Caki2 (cell line): ENCODE measurements at regions not wholly inside any gene's neighbourhood (a gene's known extent, or its start where the extent isn't known, plus 50 kb on each side); places are given as distances from the start of the nearest gene placed in this dataset.

Experiments used
- DNase-seq: peaks from one replicate; pipeline ENCODE4 v3.0.0-alpha.2; 2015; ENCODE audit warnings: low read depth
- in situ Hi-C: cut with HindIII; loops from 2 replicates; pipeline ENCODE4 v1.10.0; 2016; ENCODE audit warnings: low sequenced_read_pairs, low pct_unique_long_range_greater_than_20kb, mixed read lengths

- DNase-seq, result no peak
- in situ Hi-C loops, result no loop called here
These were observed 134.4 kb downstream of the WNT5A start for GRCh38 chr3:55352668-55353067.

DNA sequence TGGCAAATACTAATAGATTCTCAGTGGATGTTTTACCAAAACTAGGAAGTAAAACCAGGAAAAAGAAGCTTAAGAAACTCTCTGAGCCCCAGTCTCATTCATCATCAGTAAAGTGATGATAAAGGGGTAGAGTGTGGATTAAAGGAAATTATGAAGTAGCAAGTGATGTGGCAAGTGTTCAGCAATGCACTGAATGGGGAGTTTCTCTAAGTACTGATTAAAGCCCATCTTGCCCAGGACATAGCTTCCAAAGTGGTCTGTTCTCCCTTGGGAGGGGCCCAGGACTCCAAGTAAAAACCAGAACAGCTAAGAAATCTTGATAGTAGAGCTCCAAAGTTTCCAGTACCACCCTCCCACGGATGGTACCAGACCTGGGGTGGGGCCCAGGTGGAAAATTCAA, 137.3 kb downstream of the WNT5A start:
- no peak for DNase-seq
- in situ Hi-C loops, result no loop called here

DNA sequence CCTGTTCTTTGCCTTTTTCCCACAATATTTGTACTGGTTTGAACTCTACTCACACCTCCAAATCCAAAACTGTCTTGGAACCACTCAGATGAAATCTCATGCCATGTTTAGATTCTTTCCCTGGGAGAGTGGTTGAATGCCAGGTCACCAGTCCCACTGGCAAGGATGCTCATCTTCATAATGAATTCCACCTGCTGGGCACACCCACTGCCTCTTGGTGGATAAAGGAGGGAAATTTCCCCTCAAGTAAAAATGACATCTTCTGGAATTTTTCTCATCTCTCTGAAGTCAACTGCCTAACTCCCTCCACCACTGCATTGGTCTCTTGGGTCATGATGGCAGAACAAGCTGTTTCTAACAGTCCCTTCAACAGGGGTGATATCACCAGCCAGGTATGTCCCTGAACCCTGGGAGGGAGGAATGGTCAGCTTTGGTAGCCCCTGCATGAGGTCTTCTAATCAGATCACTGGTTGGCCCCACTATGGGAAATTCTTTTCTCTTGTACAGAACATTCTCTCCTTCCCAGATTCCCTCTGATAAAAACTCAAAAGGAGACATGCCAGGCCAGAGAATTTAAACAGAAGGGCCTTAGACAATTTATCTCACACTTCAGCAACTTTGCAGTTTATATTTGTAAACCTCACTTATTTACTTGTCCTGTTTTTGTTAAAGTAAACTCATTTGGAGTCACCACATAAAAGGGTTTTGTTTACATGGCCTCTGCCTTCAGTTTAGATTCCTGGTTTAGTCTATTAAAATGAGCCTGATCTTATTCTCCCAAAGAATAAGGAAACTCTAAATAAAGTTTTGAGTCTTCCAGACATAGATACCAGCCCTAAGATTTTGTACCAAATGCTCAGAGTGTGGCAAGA, 143.4 kb downstream of the WNT5A start:
- no peak for DNase-seq
- in situ Hi-C loops, result no loop called here

GRCh38 chr3:55341502-55342031, 145.5 kb downstream of the WNT5A start:
- in situ Hi-C loops, result no loop called here
- no peak for DNase-seq

GRCh38 chr3:55339819-55340218, 147.3 kb downstream of the WNT5A start:
- no peak for DNase-seq
- in situ Hi-C loops, result no loop called here

DNA sequence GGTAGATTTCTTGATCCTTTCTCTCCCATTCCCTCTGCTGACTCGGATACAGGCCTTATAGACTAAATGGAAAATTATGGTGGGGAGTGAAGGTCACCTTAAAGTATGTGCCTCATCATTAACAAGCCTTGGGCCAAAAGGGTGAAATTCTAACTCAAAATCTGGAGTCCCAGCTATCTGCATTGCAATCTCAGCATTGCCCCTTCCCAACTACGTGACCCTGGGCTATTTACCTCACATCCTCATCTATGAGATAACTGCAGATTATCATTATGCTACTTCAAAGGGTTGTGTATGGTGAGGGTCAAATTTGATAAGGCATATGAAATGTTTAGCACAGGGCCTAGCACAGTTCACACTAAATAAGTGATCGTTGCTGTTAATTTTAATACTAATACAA, 147.7 kb downstream of the WNT5A start:
- no peak for DNase-seq
- in situ Hi-C loops, result no loop called here

DNA sequence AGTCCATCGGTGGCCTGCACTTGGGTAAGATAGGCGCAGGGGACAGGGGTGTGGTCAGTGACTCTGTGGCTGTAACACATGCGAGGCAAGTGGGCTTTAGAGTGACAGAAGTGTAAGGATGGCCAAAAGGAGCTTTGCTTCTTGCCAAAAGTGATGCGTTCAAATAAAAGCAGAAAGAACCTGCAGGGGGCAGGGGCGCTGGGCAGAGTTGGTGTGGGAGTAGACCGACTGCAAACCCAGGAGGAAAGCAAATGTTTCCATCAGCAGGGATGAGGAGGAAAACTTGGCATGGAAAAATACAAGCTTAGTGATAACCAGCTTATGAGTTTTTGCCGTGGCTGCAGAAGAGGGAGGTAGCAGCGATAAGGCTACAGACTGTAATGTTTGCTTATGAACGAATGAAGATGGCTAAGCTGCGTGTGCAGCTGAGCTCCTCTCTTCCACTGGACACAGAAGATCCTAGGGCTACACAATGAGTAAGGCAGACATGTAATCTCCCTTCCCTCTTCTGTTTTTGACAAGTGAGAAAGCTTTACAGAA, 149.4 kb downstream of the WNT5A start:
- no peak for DNase-seq
- in situ Hi-C loops, result no loop called here

- no peak for DNase-seq
- in situ Hi-C loops, result no loop called here
These were observed 153.2 kb downstream of the WNT5A start for GRCh38 chr3:55333923-55334322.

- no peak for DNase-seq
- in situ Hi-C loops, result no loop called here
These were observed 154.1 kb downstream of the WNT5A start for GRCh38 chr3:55333046-55333445.

GRCh38 chr3:55332176-55332575, 154.9 kb downstream of the WNT5A start:
- DNase-seq, result peak; percentile 48
- in situ Hi-C loops, result no loop called here

DNA sequence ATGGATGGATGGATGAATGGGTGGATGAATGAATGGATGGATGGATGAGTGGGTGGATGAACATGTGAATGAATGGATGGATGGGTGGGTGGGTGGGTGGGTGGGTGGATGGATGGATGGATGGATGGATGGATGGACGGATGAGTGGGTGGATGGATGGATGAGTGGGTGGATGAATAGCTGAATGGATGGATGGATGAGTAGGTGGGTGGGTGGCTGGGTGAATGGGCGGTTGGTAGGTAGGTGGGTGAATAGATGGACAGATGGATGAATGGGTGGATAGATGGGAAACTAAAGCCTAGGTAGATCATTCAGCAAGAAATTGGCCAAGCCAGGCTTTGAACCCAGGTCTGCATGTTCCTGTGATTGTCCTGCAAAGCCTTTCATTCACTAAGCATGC, 155.6 kb downstream of the WNT5A start:
- in situ Hi-C loops, result no loop called here
- DNase-seq, result no peak

- DNase-seq, result no peak
- in situ Hi-C loops, result no loop called here
These were observed 156.3 kb downstream of the WNT5A start for GRCh38 chr3:55330756-55331155.

DNA sequence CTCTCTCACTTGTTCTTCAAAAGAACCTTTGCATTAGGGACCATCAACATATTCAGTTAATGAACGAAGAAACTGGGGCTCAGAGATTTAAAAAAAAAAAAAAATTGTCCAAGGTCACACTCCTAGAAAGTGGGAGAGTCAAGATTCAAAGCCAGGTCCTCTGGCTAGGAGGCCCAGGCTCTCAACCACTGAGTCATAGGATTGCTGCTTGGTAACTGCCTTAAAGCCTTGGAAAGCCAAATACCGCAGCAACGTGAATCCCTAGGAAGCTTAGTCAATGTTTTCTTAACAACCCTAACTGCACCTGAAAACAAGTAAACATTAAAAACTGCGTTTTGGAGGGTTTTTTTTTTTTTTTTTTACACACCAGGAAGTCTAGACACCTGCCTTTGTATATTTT, 156.8 kb downstream of the WNT5A start:
- peak; percentile 82 for DNase-seq

GRCh38 chr3:55329849-55330248, 157.3 kb downstream of the WNT5A start:
- in situ Hi-C loops, result no loop called here
- peak; percentile 46 for DNase-seq

More for the DNA sequence above, 156.8 kb downstream of the WNT5A start:
- in situ Hi-C loops, result no loop called here

GRCh38 chr3:55327131-55327920, 159.8 kb downstream of the WNT5A start:
- DNase-seq, result peak; percentile 49
- in situ Hi-C loops, result no loop called here

- in situ Hi-C loops, result no loop called here
- DNase-seq, result no peak
These were observed 164.5 kb downstream of the WNT5A start for GRCh38 chr3:55322638-55323037.

DNA sequence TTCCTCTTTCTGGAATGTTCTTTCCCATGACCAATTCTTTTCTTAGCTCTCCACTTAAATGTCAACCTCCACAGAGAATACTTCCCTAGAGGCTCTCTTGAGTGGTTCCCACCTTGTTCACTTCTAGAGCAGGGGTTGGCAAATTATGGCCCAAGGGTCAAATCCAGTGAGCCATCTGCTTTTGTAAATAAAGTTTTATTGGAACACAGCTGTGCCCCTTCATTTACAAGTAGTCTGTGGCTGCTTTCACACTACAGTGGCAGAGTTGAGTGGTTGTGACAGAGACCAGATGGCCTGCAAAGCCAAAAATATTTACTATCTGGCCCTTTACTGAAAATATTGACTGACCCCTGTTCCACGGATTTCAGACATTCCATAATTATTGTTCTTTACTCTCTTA, 166.2 kb downstream of the WNT5A start:
- no peak for DNase-seq
- in situ Hi-C loops, result no loop called here

- in situ Hi-C loops, result no loop called here
- DNase-seq, result no peak
These were observed 171.7 kb downstream of the WNT5A start for GRCh38 chr3:55315396-55315795.

DNA sequence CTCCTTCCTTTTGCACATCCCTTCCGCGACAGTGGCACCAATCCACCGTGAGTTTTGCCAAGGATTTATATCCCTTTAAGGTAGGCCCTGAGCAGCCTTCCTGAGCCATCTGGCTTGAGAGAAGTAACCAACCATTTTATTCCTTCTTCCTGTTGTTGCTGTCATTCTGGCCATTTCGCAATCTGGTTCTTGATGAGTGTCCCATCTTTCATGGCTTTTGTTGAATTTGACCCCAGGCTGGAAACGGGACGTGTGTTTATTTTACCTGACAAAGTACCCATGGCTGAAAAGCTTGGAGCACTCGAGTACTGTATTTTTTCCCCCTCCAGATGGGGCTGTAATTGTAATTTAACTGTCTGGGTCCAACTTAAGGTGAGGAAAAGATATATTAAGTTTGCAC, 173.4 kb downstream of the WNT5A start:
- no peak for DNase-seq
- in situ Hi-C loops, result no loop called here
